WTC11 (cell line): ENCODE measurements at regions not wholly inside any gene's neighbourhood (a gene's known extent, or its start where the extent isn't known, plus 50 kb on each side); places are given as distances from the start of the nearest gene placed in this dataset.
A peak's percentile ranks its signal among the peaks of the same experiment; 100 is the strongest.

Experiments
- ATAC-seq: fragments of 200-7000 bp; cut with Tn5 transposase; 2 replicates; pipeline ENCODE4 v1.10.0; 2021; ENCODE audit warnings: mild to moderate bottlenecking, moderate library complexity
- CTCF ChIA-PET: fragments of 300-600 bp; sonication (Branson Sonifier 250); formaldehyde crosslinking; loops from one replicate; lab custom pipeline; 2021; ENCODE audit warnings: antibody characterized with exemption; lab: Charles Lee
- POLR2A ChIA-PET: fragments of 350-600 bp; sonication (Branson Sonifier 250); formaldehyde crosslinking; loops from one replicate; lab custom pipeline; 2021; ENCODE audit warnings: antibody characterized with exemption; lab: Charles Lee
- DNase-seq: peaks from one replicate; pipeline ENCODE4 v3.0.0; 2021; ENCODE audit warnings: low spot score
- H3K27ac Mint-ChIP-seq: 2 replicates; pipeline ENCODE4 v1.8.0; 2021; ENCODE audit warnings: mixed read lengths
- H3K27me3 Mint-ChIP-seq: 2 replicates; pipeline ENCODE4 v1.8.0; 2021; ENCODE audit warnings: low read depth, mild to moderate bottlenecking, moderate library complexity, mixed read lengths
- H3K36me3 Mint-ChIP-seq: 2 replicates; pipeline ENCODE4 v1.8.0; 2021; ENCODE audit warnings: mixed read lengths
- H3K4me1 Mint-ChIP-seq: 2 replicates; pipeline ENCODE4 v1.8.0; 2022; ENCODE audit warnings: mixed read lengths
- H3K4me3 Mint-ChIP-seq: 2 replicates; pipeline ENCODE4 v1.8.0; 2021; ENCODE audit warnings: mild to moderate bottlenecking, moderate library complexity, mixed read lengths
- H3K9me3 Mint-ChIP-seq: 2 replicates; pipeline ENCODE4 v1.8.0; 2021; ENCODE audit warnings: mixed read lengths
- ATF6 ChIP-seq: sonication (generic); formaldehyde crosslinking; IDR thresholded peaks from 2 replicates; pipeline ENCODE4 v1.8.1; 2023; ENCODE audit warnings: mild to moderate bottlenecking, missing genetic modification reagents
- CDX4 ChIP-seq: fragments of 250-450 bp; sonication (Bioruptor Pico); IDR thresholded peaks from 2 replicates; pipeline ENCODE4 v1.9.0; 2021; ENCODE audit warnings: moderate library complexity, mild to moderate bottlenecking, inconsistent platforms, borderline replicate concordance
- CREM ChIP-seq: sonication (generic); formaldehyde crosslinking; IDR thresholded peaks from 2 replicates; pipeline ENCODE4 v1.8.1; 2022; ENCODE audit warnings: mild to moderate bottlenecking, missing genetic modification reagents, moderate library complexity
- CTCF ChIP-seq: fragments of 200-600 bp; IDR thresholded peaks from 2 replicates; pipeline ENCODE4 v1.8.0; 2022; ENCODE audit warnings: antibody characterized with exemption
- E2F1 ChIP-seq: sonication (generic); formaldehyde crosslinking; IDR thresholded peaks from 2 replicates; pipeline ENCODE4 v1.8.0; 2022; ENCODE audit warnings: mild to moderate bottlenecking, missing genetic modification reagents
- EMX1 ChIP-seq: fragments of 250-450 bp; sonication (Bioruptor Pico); IDR thresholded peaks from 2 replicates; pipeline ENCODE4 v1.8.0; 2021; ENCODE audit warnings: mild to moderate bottlenecking
- ERG ChIP-seq: fragments of 250-450 bp; sonication (Bioruptor Pico); IDR thresholded peaks from 2 replicates; pipeline ENCODE4 v1.8.0; 2021; ENCODE audit warnings: mild to moderate bottlenecking
- FOXP1 ChIP-seq: sonication (generic); formaldehyde crosslinking; IDR thresholded peaks from 2 replicates; pipeline ENCODE4 v1.8.0; 2022; ENCODE audit warnings: missing genetic modification reagents, mild to moderate bottlenecking, moderate library complexity, borderline replicate concordance
- GTF2I ChIP-seq: fragments of 250-450 bp; sonication (Bioruptor Pico); conservative IDR thresholded peaks from 2 replicates; pipeline ENCODE4 v1.4.0; 2021; ENCODE audit warnings: mild to moderate bottlenecking
- IRF2 ChIP-seq: sonication (generic); formaldehyde crosslinking; IDR thresholded peaks from 2 replicates; pipeline ENCODE4 v1.8.0; 2022; ENCODE audit warnings: low read depth, missing genetic modification reagents, borderline replicate concordance
- MAX ChIP-seq: sonication (generic); formaldehyde crosslinking; IDR thresholded peaks from 2 replicates; pipeline ENCODE4 v1.8.0; 2022; ENCODE audit warnings: mild to moderate bottlenecking, missing genetic modification reagents
- MXD4 ChIP-seq: fragments of 250-450 bp; sonication (Bioruptor Pico); IDR thresholded peaks from 2 replicates; pipeline ENCODE4 v1.8.0; 2021; ENCODE audit warnings: mild to moderate bottlenecking, moderate library complexity, borderline replicate concordance
- MYBL2 ChIP-seq: sonication (generic); formaldehyde crosslinking; IDR thresholded peaks from 2 replicates; pipeline ENCODE4 v1.8.1; 2023; ENCODE audit warnings: mild to moderate bottlenecking, moderate library complexity, missing genetic modification reagents
- NR2C2 ChIP-seq: sonication (generic); formaldehyde crosslinking; IDR thresholded peaks from 2 replicates; pipeline ENCODE4 v1.8.0; 2022; ENCODE audit warnings: mild to moderate bottlenecking, missing genetic modification reagents
- PRRX2 ChIP-seq: fragments of 250-450 bp; sonication (Bioruptor Pico); IDR thresholded peaks from 2 replicates; pipeline ENCODE4 v1.8.0; 2021; ENCODE audit warnings: mild to moderate bottlenecking
- SOX15 ChIP-seq: fragments of 250-450 bp; sonication (Bioruptor Pico); IDR thresholded peaks from 2 replicates; pipeline ENCODE4 v1.9.0; 2021; ENCODE audit warnings: mild to moderate bottlenecking
- SP1 ChIP-seq: sonication (generic); formaldehyde crosslinking; conservative IDR thresholded peaks from 2 replicates; pipeline ENCODE4 v1.8.1; 2022; ENCODE audit warnings: missing genetic modification reagents
- TP53 ChIP-seq: sonication (generic); formaldehyde crosslinking; IDR thresholded peaks from 2 replicates; pipeline ENCODE4 v1.8.1; 2023; ENCODE audit warnings: mild to moderate bottlenecking, missing genetic modification reagents
- USF1 ChIP-seq: sonication (generic); formaldehyde crosslinking; IDR thresholded peaks from 2 replicates; pipeline ENCODE4 v1.8.0; 2022; ENCODE audit warnings: mild to moderate bottlenecking, missing genetic modification reagents
- ZNF121 ChIP-seq: sonication (generic); formaldehyde crosslinking; IDR thresholded peaks from 2 replicates; pipeline ENCODE4 v1.8.0; 2023; ENCODE audit warnings: missing genetic modification reagents
- ZNF317 ChIP-seq: sonication (generic); formaldehyde crosslinking; IDR thresholded peaks from 2 replicates; pipeline ENCODE4 v1.8.1; 2023; ENCODE audit warnings: low read depth, mild to moderate bottlenecking, moderate library complexity, missing genetic modification reagents, borderline replicate concordance
- ZNF423 ChIP-seq: fragments of 250-450 bp; sonication (Bioruptor Pico); IDR thresholded peaks from 2 replicates; pipeline ENCODE4 v2.1.2; 2022; ENCODE audit warnings: mild to moderate bottlenecking, moderate library complexity
- ZNF425 ChIP-seq: fragments of 250-450 bp; sonication (Bioruptor Pico); conservative IDR thresholded peaks from 2 replicates; pipeline ENCODE4 v1.9.0; 2021; ENCODE audit warnings: mild to moderate bottlenecking
- ZNF671 ChIP-seq: fragments of 250-450 bp; sonication (Bioruptor Pico); IDR thresholded peaks from 2 replicates; pipeline ENCODE4 v1.8.0; 2021; ENCODE audit warnings: mild to moderate bottlenecking

GRCh38 chr11:115591380-115591779, 87.2 kb upstream of the CADM1 start:
- ATAC-seq (no peak), DNase-seq (no peak)
- TF ChIP-seq MYBL2 (CRISPR knock-in tag) (no peak), E2F1 (no peak), SP1 (no peak), MXD4 (CRISPR knock-in tag) (no peak)
- Mint-ChIP-seq H3K27me3 (peaks cover 4% of the 10 kb centered on the region), H3K27ac (no peak overlapping the region), H3K4me3 (no peak overlapping the region), H3K36me3 (peaks cover 13% of the 10 kb centered on the region), H3K9me3 (peaks cover 3% of the 10 kb centered on the region; the same call in 1 of the 2 replicates), H3K4me1 (peaks cover 19% of the 10 kb centered on the region)
- ChIA-PET CTCF (no interaction called here), POLR2A (no interaction called here)

- H3K4me3 Mint-ChIP-seq, result no peak overlapping the region
- ChIA-PET CTCF (no interaction called here), POLR2A (no interaction called here)
- DNase-seq (no peak), ATAC-seq (peak; percentile 73)
- H3K4me1 Mint-ChIP-seq, result peaks cover 19% of the 10 kb centered on the region
- peaks cover 3% of the 10 kb centered on the region; the same call in 1 of the 2 replicates for H3K9me3 Mint-ChIP-seq
- no peak for TF ChIP-seq EMX1 (CRISPR knock-in tag)
- no peak for TF ChIP-seq ZNF423 (CRISPR knock-in tag)
- TF ChIP-seq USF1, result no peak
- no peak for TF ChIP-seq MXD4 (CRISPR knock-in tag)
- TF ChIP-seq CTCF, result no peak
- TF ChIP-seq TP53 (CRISPR knock-in tag), result no peak
- no peak for TF ChIP-seq ZNF121 (CRISPR knock-in tag)
- no peak for TF ChIP-seq FOXP1 (CRISPR knock-in tag)
- TF ChIP-seq NR2C2 (CRISPR knock-in tag), result no peak
- TF ChIP-seq CREM (CRISPR knock-in tag), result no peak
- no peak for TF ChIP-seq SOX15
- no peak for TF ChIP-seq IRF2 (CRISPR knock-in tag)
- no peak for TF ChIP-seq ZNF317 (CRISPR knock-in tag)
- TF ChIP-seq MAX (CRISPR knock-in tag), result no peak
- H3K27me3 Mint-ChIP-seq, result peaks cover 4% of the 10 kb centered on the region
- H3K36me3 Mint-ChIP-seq, result peaks cover 13% of the 10 kb centered on the region
- no peak overlapping the region for H3K27ac Mint-ChIP-seq
Measured at GRCh38 chr11:115590254-115590653, 86.0 kb upstream of the CADM1 start.

GRCh38 chr11:115587718-115588342, 83.6 kb upstream of the CADM1 start:
- peaks cover 13% of the 10 kb centered on the region for H3K36me3 Mint-ChIP-seq
- ChIA-PET POLR2A (no interaction called here), CTCF (interaction anchor here (0.6 kb wide), 1 partner anchor 60 kb away, joined by 3 read pairs; no protein-coding TSS in a partner anchor)
- H3K27me3 Mint-ChIP-seq, result peaks cover 4% of the 10 kb centered on the region
- ATAC-seq (no peak), DNase-seq (no peak)
- H3K4me3 Mint-ChIP-seq, result no peak overlapping the region
- peaks cover 3% of the 10 kb centered on the region; the same call in 1 of the 2 replicates for H3K9me3 Mint-ChIP-seq
- H3K27ac Mint-ChIP-seq, result no peak overlapping the region
- peaks cover 19% of the 10 kb centered on the region for H3K4me1 Mint-ChIP-seq
- no peak for TF ChIP-seq IRF2 (CRISPR knock-in tag)
- TF ChIP-seq ERG (CRISPR knock-in tag), result no peak
- TF ChIP-seq ZNF671 (CRISPR knock-in tag), result no peak
- no peak for TF ChIP-seq ATF6 (CRISPR knock-in tag)
- no peak for TF ChIP-seq GTF2I (CRISPR knock-in tag)
- TF ChIP-seq CDX4 (CRISPR knock-in tag), result no peak
- TF ChIP-seq ZNF425, result no peak
- no peak for TF ChIP-seq PRRX2 (CRISPR knock-in tag)
